T-helper 2 cell treated with Interferon-gamma antibody and Interleukin-4, amounts not matched to agents 100 ng/mL and 5 ng/mL, for 36 hours (primary cell): ENCODE measurements at regions not wholly inside any gene's neighbourhood (a gene's known extent, or its start where the extent isn't known, plus 50 kb on each side); places are given as distances from the start of the nearest gene placed in this dataset.
"Not testable (repeated sequence)": the region's sequence is repeated elsewhere in the genome, so short reads cannot be mapped to it uniquely, and the experiment has no call there.

Source experiments
- intact Hi-C: fragments of 100-400 bp; cut with micrococcal nuclease; formaldehyde crosslinking; loops from one replicate; pipeline ENCODE4 v1.15.1; 2023

DNA sequence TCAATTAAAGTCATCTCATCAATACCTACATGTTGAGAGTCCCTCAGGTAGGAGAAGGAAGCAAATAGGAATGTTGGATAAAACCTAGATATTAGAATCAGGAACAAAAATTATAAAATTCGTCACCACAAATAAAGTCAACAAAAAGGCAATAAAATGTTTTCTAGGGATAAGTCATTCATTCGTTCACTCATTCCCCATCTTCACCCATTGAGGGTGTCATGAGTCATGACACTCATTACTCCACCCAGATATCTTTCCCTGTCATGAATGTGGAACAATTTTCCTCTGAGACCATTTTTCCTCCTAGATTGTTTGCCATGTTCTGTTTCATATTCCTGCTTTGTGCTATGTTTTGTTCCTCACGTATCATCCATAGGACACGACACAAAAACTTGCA is 50.9 kb upstream of the OLIG3 start:
- intact Hi-C loops = no loop called here

DNA sequence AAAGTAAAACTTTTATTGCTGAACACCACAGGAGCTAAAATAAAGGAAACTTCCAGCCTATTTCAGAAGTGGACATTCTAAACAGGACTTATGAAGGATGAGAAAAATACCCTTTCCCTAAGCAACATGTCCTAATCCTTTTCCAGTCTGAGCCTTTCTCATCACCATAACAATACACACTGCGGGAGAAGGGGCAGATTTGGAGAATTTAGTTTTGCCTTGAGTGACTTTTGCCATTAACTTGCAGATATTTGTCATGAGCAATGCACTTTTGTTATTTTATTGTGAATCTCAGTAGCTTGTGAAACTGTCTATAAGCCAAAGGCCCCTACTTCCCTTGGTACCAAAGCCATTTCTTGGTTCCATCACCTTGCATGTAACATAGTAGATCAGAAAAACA is 53.0 kb upstream of the OLIG3 start:
- intact Hi-C loops = no loop called here

GRCh38 chr6:137547601-137548000 is 53.4 kb upstream of the OLIG3 start:
- intact Hi-C loops = no loop called here

GRCh38 chr6:137549106-137549505 is 54.9 kb upstream of the OLIG3 start:
- intact Hi-C loops = no loop called here

DNA sequence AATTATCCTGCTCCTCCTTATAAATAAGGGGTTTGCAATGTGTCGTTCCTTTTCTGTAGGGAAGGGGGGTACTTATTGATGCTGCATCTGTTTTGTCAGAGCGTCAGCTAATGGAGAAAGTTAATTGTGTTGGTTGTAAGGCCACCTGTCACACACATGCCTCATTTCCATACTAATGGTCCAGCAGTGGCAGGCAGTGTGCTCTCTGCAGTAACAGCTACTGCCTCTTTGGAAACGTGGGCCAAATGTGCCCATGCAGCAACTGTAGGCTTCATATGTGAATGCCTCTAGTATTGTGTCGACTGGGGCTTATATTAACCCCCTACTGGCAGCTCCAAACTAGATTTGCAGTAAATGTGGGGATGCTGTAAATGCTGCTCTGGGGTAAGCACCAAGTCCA is 56.3 kb upstream of the OLIG3 start:
- intact Hi-C loops = no loop called here

- intact Hi-C loops = no loop called here
Measured at GRCh38 chr6:137552146-137552545, 58.0 kb upstream of the OLIG3 start.

DNA sequence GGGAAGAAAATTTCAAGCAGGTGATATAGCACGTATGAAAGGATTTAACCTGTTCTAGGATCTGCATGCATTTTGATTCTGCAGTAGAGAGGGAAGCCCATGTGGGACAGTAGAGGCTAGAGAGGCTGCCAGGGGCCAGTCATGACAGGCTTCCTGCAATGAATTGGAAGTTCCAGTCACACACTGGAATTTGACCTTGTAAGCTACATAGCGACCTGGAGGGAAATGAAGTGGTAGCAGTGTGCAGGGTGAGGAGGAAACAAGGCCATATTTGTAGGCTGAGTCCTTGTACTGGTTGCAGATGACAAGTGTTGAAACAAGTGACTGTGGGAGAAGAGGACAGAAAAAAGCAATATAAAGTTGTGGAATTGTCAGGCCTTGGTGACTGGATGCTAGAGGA is 58.6 kb upstream of the OLIG3 start:
- intact Hi-C loops = no loop called here

DNA sequence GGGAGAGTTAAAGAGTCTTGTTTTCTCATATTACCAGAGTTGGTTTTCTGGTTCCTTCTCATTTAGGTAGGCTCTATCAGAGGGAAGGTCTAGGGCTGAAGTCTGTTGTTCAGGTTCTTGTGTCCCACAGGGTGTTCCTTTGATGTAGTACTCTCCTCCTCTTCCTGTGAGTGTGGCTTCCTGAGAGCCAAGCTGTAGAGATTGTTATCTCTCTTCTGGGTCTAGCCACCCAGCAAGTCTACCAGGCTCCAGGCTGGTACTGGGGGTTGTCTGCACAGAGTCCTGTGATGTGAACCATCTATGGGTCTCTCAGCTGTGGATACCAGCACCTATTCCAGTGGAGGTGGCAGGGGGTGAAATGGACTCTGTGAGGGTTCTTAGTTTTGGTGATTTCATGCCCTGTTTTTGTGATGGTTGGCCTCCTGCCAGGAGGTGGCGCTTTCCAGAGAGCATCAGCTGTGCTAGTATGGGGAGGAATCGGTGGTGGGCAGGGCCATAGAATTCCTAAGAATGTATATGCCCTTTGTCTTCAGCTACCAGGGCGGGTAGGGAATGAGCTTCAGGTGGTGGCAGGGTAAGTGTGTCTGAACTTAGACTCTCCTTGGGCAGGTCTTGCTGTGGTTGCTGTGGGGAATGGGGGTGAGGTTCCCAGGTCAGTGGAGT is 65.5 kb upstream of the OLIG3 start:
- intact Hi-C loops = not testable (repeated sequence)

GRCh38 chr6:137560184-137560563 is 66.0 kb upstream of the OLIG3 start:
- intact Hi-C loops = no loop called here

GRCh38 chr6:137568067-137568466 is 73.9 kb upstream of the OLIG3 start:
- intact Hi-C loops = no loop called here

- intact Hi-C loops = no loop called here
Measured at GRCh38 chr6:137570393-137570792, 76.2 kb upstream of the OLIG3 start.

DNA sequence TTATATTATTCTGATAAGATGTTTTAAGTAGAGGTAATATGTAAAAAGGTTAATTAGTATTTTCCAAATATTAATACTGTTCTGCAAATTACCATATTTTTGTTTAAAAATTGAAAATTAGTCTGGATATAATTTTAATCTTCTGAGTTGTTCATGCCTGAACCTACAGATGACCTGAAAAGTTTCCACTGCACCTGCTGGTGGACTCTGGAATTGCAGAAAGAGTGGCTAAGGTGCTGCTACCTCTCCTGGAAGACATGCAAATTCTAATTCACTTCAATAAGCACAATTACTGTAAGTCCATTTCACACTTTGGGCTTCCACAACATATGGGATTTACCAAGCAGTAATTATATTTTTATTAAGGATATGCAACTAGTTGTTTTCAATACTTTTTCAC is 77.7 kb upstream of the OLIG3 start:
- intact Hi-C loops = no loop called here

- intact Hi-C loops = no loop called here
Measured at GRCh38 chr6:137573739-137574138, 79.5 kb upstream of the OLIG3 start.

DNA sequence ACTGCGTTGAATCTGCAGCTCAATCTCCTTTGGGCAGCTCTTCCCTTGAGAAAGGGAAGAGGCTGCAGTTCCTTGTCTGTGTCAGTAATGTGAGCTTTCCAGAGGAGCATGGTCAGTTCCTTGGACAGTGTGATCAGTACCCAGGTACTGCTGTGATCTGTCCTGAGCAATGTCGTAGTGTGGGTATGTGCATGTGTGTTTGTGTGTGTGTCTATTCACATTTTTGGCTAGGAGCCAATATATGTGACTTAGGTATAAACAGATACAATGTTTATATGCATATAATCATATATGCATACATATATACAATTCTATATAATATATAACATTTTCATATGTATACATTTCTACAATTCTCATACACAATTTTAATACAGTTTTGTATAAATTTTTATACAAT is 85.4 kb upstream of the OLIG3 start:
- intact Hi-C loops = no loop called here

- intact Hi-C loops = no loop called here
Measured at GRCh38 chr6:137581019-137581707, 87.0 kb upstream of the OLIG3 start.

DNA sequence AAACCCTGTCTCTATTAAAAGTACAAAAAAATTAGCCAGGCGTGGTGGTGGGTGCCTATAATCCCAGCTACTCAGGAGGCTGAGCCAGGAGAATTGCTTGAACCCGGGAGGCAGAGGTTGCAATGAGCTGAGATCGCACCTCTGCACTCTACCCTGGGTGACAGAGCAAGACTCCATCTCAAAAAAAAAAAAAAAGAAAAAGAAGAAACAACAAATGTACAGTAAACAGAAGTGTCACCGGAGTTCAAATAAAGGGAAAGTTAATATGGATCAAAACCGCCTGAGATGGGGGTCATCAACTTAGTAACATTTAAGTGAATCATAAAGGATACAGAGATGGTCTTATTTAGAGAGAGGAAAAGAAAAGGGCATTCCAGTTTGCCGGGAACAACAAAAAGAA is 89.3 kb upstream of the OLIG3 start:
- intact Hi-C loops = not testable (repeated sequence)

- intact Hi-C loops = loop anchor here (2.0 kb wide), 1 partner anchor 318 kb away; no protein-coding TSS in a partner anchor
Measured at GRCh38 chr6:137588472-137588871, 94.3 kb upstream of the OLIG3 start.

DNA sequence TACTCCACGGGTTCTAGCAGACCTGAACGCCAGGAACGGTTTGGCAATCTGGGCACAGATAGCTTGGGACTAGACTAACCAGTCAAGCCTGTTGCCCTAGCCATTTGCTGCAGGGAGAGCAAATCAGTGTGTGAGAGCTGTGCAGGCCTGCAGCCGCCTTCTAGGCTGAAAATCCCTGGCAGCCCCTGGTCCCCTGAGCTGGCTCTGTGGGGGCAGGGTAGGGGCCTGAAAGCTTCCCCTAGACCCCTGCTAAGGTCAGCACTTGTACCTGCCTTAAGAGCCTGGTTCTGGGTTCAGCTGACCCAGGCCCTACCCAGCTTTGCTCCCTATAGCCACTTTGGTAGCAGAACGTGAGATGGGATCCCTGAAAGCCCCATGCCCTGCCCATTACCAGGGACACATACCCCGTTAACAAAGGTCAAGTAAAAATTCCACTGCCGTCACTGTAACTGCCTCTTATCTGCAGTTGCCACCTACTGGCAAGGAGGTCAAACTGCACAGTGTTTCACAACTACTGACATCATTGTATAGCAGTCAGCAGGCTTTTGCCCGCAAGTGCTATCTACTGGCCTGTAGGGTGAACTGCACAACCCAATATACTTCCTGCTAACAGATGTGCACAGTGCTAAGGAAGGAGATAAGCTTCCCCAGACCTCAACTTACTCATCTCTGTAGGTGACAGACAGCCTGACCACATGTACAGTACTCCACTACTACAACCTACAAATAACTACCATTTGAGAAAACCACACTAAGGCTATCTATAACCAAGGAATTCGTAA is 95.1 kb upstream of the OLIG3 start:
- intact Hi-C loops = loop anchor here (1.0 to 2.0 kb wide), 4 partner anchors 92 to 370 kb away; partner anchors contain the start of gene IFNGR1

- intact Hi-C loops = no loop called here
Measured at GRCh38 chr6:137590684-137591083, 96.5 kb upstream of the OLIG3 start.

GRCh38 chr6:137601471-137601870 is 107.3 kb upstream of the OLIG3 start:
- intact Hi-C loops = no loop called here

- intact Hi-C loops = no loop called here
Measured at GRCh38 chr6:137602313-137603197, 108.4 kb upstream of the OLIG3 start.
